ENCODE measurements at regions not wholly inside any gene's neighbourhood (a gene's known extent, or its start where the extent isn't known, plus 50 kb on each side); places are given as distances from the start of the nearest gene placed in this dataset.
"Not testable (repeated sequence)": the region's sequence is repeated elsewhere in the genome, so short reads cannot be mapped to it uniquely, and the experiment has no call there.

GRCh38 chr6:88454658-88455057 is 288.5 kb upstream of the CNR1 start:
- no peak for DNase-seq

- no peak for DNase-seq
Observed at GRCh38 chr6:88449770-88450169, 283.6 kb upstream of the CNR1 start.

GRCh38 chr6:88445188-88445965 is 279.2 kb upstream of the CNR1 start:
- no peak for DNase-seq

- DNase-seq = no peak
Observed at GRCh38 chr6:88443554-88443953, 277.4 kb upstream of the CNR1 start.

- no peak for DNase-seq
Observed at GRCh38 chr6:88442737-88443136, 276.6 kb upstream of the CNR1 start.

GRCh38 chr6:88441346-88441745 is 275.2 kb upstream of the CNR1 start:
- DNase-seq = no peak

GRCh38 chr6:88428068-88428467 is 261.9 kb upstream of the CNR1 start:
- no peak for DNase-seq

- DNase-seq = no peak
Observed at GRCh38 chr6:88426005-88426404, 259.9 kb upstream of the CNR1 start.

GRCh38 chr6:88422831-88423230 is 256.7 kb upstream of the CNR1 start:
- DNase-seq = no peak

GRCh38 chr6:88420967-88421488 is 254.9 kb upstream of the CNR1 start:
- DNase-seq = not testable (repeated sequence)

- not testable (repeated sequence) for DNase-seq
Observed at GRCh38 chr6:88418921-88419810, 253.0 kb upstream of the CNR1 start.

GRCh38 chr6:88417361-88417760 is 251.2 kb upstream of the CNR1 start:
- not testable (repeated sequence) for DNase-seq

- DNase-seq = no peak
Observed at GRCh38 chr6:88413459-88413858, 247.3 kb upstream of the CNR1 start.

GRCh38 chr6:88408355-88408754 is 242.2 kb upstream of the CNR1 start:
- not testable (repeated sequence) for DNase-seq

- not testable (repeated sequence) for DNase-seq
Observed at GRCh38 chr6:88406674-88407073, 240.5 kb upstream of the CNR1 start.

GRCh38 chr6:88403486-88403885 is 237.3 kb upstream of the CNR1 start:
- no peak for DNase-seq

GRCh38 chr6:88402909-88403308 is 236.8 kb upstream of the CNR1 start:
- DNase-seq = no peak

GRCh38 chr6:88390998-88391397 is 224.9 kb upstream of the CNR1 start:
- DNase-seq = not testable (repeated sequence)

- DNase-seq = no peak
Observed at GRCh38 chr6:88388589-88388988, 222.4 kb upstream of the CNR1 start.

GRCh38 chr6:88386167-88386566 is 220.0 kb upstream of the CNR1 start:
- no peak for DNase-seq

GRCh38 chr6:88383183-88383582 is 217.0 kb upstream of the CNR1 start:
- DNase-seq = no peak

- DNase-seq = no peak
Observed at GRCh38 chr6:88381289-88381642, 215.1 kb upstream of the CNR1 start.

GRCh38 chr6:88380618-88381288 is 214.6 kb upstream of the CNR1 start:
- DNase-seq = no peak
